Panc1 (cell line): ENCODE measurements at regions not wholly inside any gene's neighbourhood (a gene's known extent, or its start where the extent isn't known, plus 50 kb on each side); places are given as distances from the start of the nearest gene placed in this dataset.

Experiments
- ATAC-seq: fragments of 200-7000 bp; cut with Tn5 transposase; 2 replicates; pipeline ENCODE4 v1.9.1; 2020; ENCODE audit warnings: mild to moderate bottlenecking, moderate library complexity
- BruUV-seq: library from RNA; stranded (reverse); fragments of 400-500 nt; replicated peaks from 2 replicates; lab custom pipeline; 2021; lab: Mats Ljungman, UMichigan
- CTCF ChIA-PET: fragments of 300-600 bp; sonication (Branson Sonifier 250); formaldehyde crosslinking; loops from one replicate; lab custom pipeline; 2022; ENCODE audit warnings: antibody characterized with exemption; lab: Charles Lee
- POLR2A ChIA-PET: fragments of 300-600 bp; sonication (Branson Sonifier 250); formaldehyde crosslinking; loops from one replicate; lab custom pipeline; 2022; ENCODE audit warnings: antibody characterized with exemption; lab: Charles Lee
- DNase-seq: peaks from one replicate; pipeline ENCODE4 v3.0.0-alpha.2; 2010; ENCODE audit warnings: low read depth, low spot score
- H3K27ac ChIP-seq: 2 replicates; pipeline ENCODE4 v1.5.1; 2011; ENCODE audit warnings: mild to moderate bottlenecking, low read length, inconsistent platforms
- H3K27me3 ChIP-seq: fragments of 200-500 bp; sonication (Bioruptor generic); 2 replicates; pipeline ENCODE4 v1.6.0; 2014; ENCODE audit warnings: low read length, inconsistent platforms; ENCODE audit not compliant: control insufficient read depth, insufficient read depth
- H3K36me3 ChIP-seq: fragments of 200-500 bp; sonication (Bioruptor generic); 2 replicates; pipeline ENCODE4 v1.5.1; 2014; ENCODE audit warnings: inconsistent platforms, mild to moderate bottlenecking, low read length, moderate library complexity; ENCODE audit not compliant: control insufficient read depth, insufficient read depth
- H3K4me1 ChIP-seq: 2 replicates; pipeline ENCODE4 v1.5.1; 2011; ENCODE audit warnings: inconsistent platforms, mild to moderate bottlenecking, low read length, moderate library complexity; ENCODE audit not compliant: control insufficient read depth, insufficient read depth
- H3K4me3 ChIP-seq, 2 experiments: 2 replicates each; pipeline ENCODE4 v1.5.1; 2011 to 2012; ENCODE audit warnings: low read depth in 2 of 2, low read length in 2 of 2, mild to moderate bottlenecking in 2 of 2, inconsistent platforms in 1 of 2, moderate library complexity in 1 of 2
- H3K9me3 ChIP-seq: fragments of 200-500 bp; sonication (Bioruptor generic); 2 replicates; pipeline ENCODE4 v1.5.1; 2014; ENCODE audit warnings: low read depth, mild to moderate bottlenecking, inconsistent platforms, low read length, moderate library complexity; ENCODE audit not compliant: control insufficient read depth, insufficient read depth
- POLR2AphosphoS5 ChIP-seq: IDR thresholded peaks from 2 replicates; pipeline ENCODE4 v1.6.1; 2012; ENCODE audit warnings: mild to moderate bottlenecking, low read depth, low read length, moderate library complexity
- SIN3A ChIP-seq: IDR thresholded peaks from 2 replicates; pipeline ENCODE4 v1.6.1; 2012; ENCODE audit warnings: low read depth, mild to moderate bottlenecking, low read length, moderate library complexity, borderline replicate concordance; ENCODE audit not compliant: insufficient read depth
- TCF7L2 ChIP-seq: IDR thresholded peaks from 2 replicates; pipeline ENCODE4 v1.6.1; 2011; ENCODE audit warnings: mild to moderate bottlenecking, low read depth, low read length, inconsistent platforms
- in situ Hi-C: cut with HindIII; loops from 2 replicates; pipeline ENCODE4 v1.10.0; 2016; ENCODE audit warnings: low sequenced_read_pairs, low pct_unique_long_range_greater_than_20kb
- intact Hi-C: fragments of 100-400 bp; cut with micrococcal nuclease; formaldehyde crosslinking; loops from one replicate; pipeline ENCODE4 v1.10.0; 2022; ENCODE audit not compliant: unreplicated experiment
- TF ChIP-seq, protein P1 (sequence below), 2 experiments: IDR thresholded peaks; 2 replicates each; pipeline ENCODE4 v1.6.1; 2011 to 2012; ENCODE audit warnings: low read depth in 2 of 2, control low read depth in 1 of 2, low read length in 1 of 2, mild to moderate bottlenecking in 1 of 2, moderate library complexity in 1 of 2; ENCODE audit not compliant: insufficient read depth in 1 of 2
- TF ChIP-seq, protein P2 (sequence below): fragments of 450-650 bp; IDR thresholded peaks from 2 replicates; pipeline ENCODE4 v1.5.1; 2017; ENCODE audit warnings: mild to moderate bottlenecking

GRCh38 chr16:10262377-10263132 lies 80.3 kb upstream of the GRIN2A start:
- Histone ChIP-seq H3K36me3 (no peaks in the 10 kb centered on the region), H3K4me1 (no peaks in the 10 kb centered on the region), H3K27ac (no peak overlapping the region), H3K27me3 (no peaks in the 10 kb centered on the region), H3K9me3 (no peaks in the 10 kb centered on the region), H3K4me3 (no peak overlapping the region)
- intact Hi-C loops = no loop called here
- ATAC-seq (no peak), DNase-seq (no peak)
- ChIA-PET POLR2A (interaction anchor here (0.6 kb wide), 1 partner anchor 9 kb away, joined by 3 read pairs; no protein-coding TSS in a partner anchor), CTCF (interaction anchor here (0.6 kb wide), 1 partner anchor 128 kb away, joined by 3 read pairs; no protein-coding TSS in a partner anchor)
- TF ChIP-seq, protein P1, sequence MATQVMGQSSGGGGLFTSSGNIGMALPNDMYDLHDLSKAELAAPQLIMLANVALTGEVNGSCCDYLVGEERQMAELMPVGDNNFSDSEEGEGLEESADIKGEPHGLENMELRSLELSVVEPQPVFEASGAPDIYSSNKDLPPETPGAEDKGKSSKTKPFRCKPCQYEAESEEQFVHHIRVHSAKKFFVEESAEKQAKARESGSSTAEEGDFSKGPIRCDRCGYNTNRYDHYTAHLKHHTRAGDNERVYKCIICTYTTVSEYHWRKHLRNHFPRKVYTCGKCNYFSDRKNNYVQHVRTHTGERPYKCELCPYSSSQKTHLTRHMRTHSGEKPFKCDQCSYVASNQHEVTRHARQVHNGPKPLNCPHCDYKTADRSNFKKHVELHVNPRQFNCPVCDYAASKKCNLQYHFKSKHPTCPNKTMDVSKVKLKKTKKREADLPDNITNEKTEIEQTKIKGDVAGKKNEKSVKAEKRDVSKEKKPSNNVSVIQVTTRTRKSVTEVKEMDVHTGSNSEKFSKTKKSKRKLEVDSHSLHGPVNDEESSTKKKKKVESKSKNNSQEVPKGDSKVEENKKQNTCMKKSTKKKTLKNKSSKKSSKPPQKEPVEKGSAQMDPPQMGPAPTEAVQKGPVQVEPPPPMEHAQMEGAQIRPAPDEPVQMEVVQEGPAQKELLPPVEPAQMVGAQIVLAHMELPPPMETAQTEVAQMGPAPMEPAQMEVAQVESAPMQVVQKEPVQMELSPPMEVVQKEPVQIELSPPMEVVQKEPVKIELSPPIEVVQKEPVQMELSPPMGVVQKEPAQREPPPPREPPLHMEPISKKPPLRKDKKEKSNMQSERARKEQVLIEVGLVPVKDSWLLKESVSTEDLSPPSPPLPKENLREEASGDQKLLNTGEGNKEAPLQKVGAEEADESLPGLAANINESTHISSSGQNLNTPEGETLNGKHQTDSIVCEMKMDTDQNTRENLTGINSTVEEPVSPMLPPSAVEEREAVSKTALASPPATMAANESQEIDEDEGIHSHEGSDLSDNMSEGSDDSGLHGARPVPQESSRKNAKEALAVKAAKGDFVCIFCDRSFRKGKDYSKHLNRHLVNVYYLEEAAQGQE (IDR thresholded peaks at IDR 0.05; ENCODE audit: insufficient read depth in 1 of 2, low read depth in 2 of 2, low read length in 1 of 2) = no peak
- no peak for TF ChIP-seq SIN3A
- TF ChIP-seq, protein P2, sequence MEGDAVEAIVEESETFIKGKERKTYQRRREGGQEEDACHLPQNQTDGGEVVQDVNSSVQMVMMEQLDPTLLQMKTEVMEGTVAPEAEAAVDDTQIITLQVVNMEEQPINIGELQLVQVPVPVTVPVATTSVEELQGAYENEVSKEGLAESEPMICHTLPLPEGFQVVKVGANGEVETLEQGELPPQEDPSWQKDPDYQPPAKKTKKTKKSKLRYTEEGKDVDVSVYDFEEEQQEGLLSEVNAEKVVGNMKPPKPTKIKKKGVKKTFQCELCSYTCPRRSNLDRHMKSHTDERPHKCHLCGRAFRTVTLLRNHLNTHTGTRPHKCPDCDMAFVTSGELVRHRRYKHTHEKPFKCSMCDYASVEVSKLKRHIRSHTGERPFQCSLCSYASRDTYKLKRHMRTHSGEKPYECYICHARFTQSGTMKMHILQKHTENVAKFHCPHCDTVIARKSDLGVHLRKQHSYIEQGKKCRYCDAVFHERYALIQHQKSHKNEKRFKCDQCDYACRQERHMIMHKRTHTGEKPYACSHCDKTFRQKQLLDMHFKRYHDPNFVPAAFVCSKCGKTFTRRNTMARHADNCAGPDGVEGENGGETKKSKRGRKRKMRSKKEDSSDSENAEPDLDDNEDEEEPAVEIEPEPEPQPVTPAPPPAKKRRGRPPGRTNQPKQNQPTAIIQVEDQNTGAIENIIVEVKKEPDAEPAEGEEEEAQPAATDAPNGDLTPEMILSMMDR = no peak
- TF ChIP-seq POLR2AphosphoS5 = no peak
- TF ChIP-seq TCF7L2 = no peak
- no TSS peak for BruUV-seq
- in situ Hi-C loops = no loop called here

DNA sequence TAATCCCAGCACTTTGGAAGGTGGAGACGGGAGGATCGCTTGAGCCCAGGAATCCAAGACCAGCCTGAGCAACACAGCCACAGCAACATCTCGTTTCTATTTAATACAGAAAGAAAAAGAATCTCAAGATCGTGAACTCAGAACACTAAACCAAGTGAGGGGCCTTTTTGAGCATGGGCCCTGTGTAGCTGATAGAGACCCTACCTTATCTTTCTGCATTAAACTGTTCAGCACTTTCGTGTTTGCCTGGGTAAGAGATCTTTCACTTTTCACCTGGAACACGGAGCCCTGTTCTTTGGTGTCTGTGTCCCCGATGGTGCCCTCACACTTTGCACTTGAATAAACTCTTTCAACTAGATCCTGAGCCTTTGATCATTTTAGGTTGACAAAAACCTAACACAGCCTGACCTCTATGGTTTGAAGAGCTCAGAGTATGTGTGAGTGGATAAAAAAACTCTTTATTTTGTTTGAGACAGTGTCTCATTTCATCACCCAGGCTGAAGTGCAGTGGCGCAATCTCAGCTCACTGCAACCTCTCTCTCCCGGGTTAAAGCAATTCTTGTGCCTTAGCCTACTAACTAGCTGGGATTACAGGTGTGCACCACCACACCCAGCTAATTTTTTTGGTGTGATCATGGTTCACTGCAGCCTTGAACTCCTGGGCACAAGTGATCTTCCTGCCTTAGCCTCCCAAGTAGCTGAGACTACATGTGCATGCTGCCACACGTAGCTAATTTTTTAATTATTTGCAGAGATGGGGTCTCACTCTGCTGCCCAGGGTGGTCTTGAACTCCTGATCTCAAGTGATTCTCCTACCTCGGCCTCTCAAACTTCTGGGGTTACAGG lies 83.8 kb upstream of the GRIN2A start:
- Histone ChIP-seq H3K4me1 (no peaks in the 10 kb centered on the region), H3K9me3 (no peaks in the 10 kb centered on the region), H3K27me3 (no peaks in the 10 kb centered on the region), H3K36me3 (no peaks in the 10 kb centered on the region), H3K4me3 (no peak overlapping the region), H3K27ac (no peak overlapping the region)
- POLR2A ChIA-PET = no interaction called here
- CTCF ChIA-PET = interaction anchor here (0.6 kb wide), 1 partner anchor 166 kb away, joined by 3 read pairs; no protein-coding TSS in a partner anchor
- intact Hi-C loops = no loop called here
- DNase-seq = no peak
- no peak for TF ChIP-seq TCF7L2
- TF ChIP-seq, protein P2 = no peak
- TF ChIP-seq, protein P1 (IDR thresholded peaks at IDR 0.05; ENCODE audit: insufficient read depth in 1 of 2, low read depth in 2 of 2, low read length in 1 of 2) = no peak
- no peak for TF ChIP-seq POLR2AphosphoS5
- no peak for TF ChIP-seq SIN3A
- in situ Hi-C loops = no loop called here
- ATAC-seq = no peak
- no TSS peak for BruUV-seq
